Dermis blood vessel endothelial cell (primary cell): ENCODE measurements at regions not wholly inside any gene's neighbourhood (a gene's known extent, or its start where the extent isn't known, plus 50 kb on each side); places are given as distances from the start of the nearest gene placed in this dataset.
A peak's percentile ranks its signal among the peaks of the same experiment; 100 is the strongest.
"Not testable (repeated sequence)": the region's sequence is repeated elsewhere in the genome, so short reads cannot be mapped to it uniquely, and the experiment has no call there.

Source experiments
- DNase-seq: peaks from one replicate; pipeline ENCODE4 v3.0.0; 2010

- no peak for DNase-seq
Observed at GRCh38 chrX:68994891-68995255, 166.1 kb downstream of the EFNB1 start.

GRCh38 chrX:68994135-68994890 lies 165.5 kb downstream of the EFNB1 start:
- no peak for DNase-seq

GRCh38 chrX:68992821-68993397 lies 164.1 kb downstream of the EFNB1 start:
- DNase-seq, result no peak

GRCh38 chrX:68991691-68992345 lies 163.0 kb downstream of the EFNB1 start:
- DNase-seq, result no peak

- no peak for DNase-seq
Observed at GRCh38 chrX:68990948-68991347, 162.1 kb downstream of the EFNB1 start.

GRCh38 chrX:68989865-68990606 lies 161.2 kb downstream of the EFNB1 start:
- peak; percentile 73 for DNase-seq

GRCh38 chrX:68989456-68989855 lies 160.6 kb downstream of the EFNB1 start:
- DNase-seq, result no peak

GRCh38 chrX:68988865-68989264 lies 160.0 kb downstream of the EFNB1 start:
- DNase-seq, result no peak

GRCh38 chrX:68985135-68985755 lies 156.4 kb downstream of the EFNB1 start:
- no peak for DNase-seq

- DNase-seq, result no peak
Observed at GRCh38 chrX:68983004-68983857, 154.4 kb downstream of the EFNB1 start.

- no peak for DNase-seq
Observed at GRCh38 chrX:68982476-68982875, 153.7 kb downstream of the EFNB1 start.

- DNase-seq, result no peak
Observed at GRCh38 chrX:68980906-68981616, 152.2 kb downstream of the EFNB1 start.

GRCh38 chrX:68978655-68979054 lies 149.8 kb downstream of the EFNB1 start:
- DNase-seq, result no peak

- DNase-seq, result no peak
Observed at GRCh38 chrX:68978255-68978654, 149.4 kb downstream of the EFNB1 start.

GRCh38 chrX:68953331-68953730 lies 124.5 kb downstream of the EFNB1 start:
- DNase-seq, result no peak

GRCh38 chrX:68951942-68952619 lies 123.3 kb downstream of the EFNB1 start:
- DNase-seq, result not testable (repeated sequence)

GRCh38 chrX:68950937-68951336 lies 122.1 kb downstream of the EFNB1 start:
- no peak for DNase-seq

GRCh38 chrX:68947882-68948605 lies 119.2 kb downstream of the EFNB1 start:
- no peak for DNase-seq

GRCh38 chrX:68945603-68946228 lies 116.9 kb downstream of the EFNB1 start:
- peak; percentile 60 for DNase-seq
